Esophagus squamous epithelium (tissue), 4 donors: ENCODE measurements at regions not wholly inside any gene's neighbourhood (a gene's known extent, or its start where the extent isn't known, plus 50 kb on each side); places are given as distances from the start of the nearest gene placed in this dataset.

Experiments used
- CTCF ChIP-seq, 6 experiments: fragments of 450-650 bp in 4 of 6; fragments of 200-600 bp in 2 of 6; sonication (generic) in 2 of 6; IDR thresholded peaks; one replicate each; pipeline ENCODE4 v1.5.1; 2016 to 2019; ENCODE audit warnings: antibody characterized with exemption in 6 of 6, mild to moderate bottlenecking in 4 of 6, moderate library complexity in 4 of 6
- POLR2A ChIP-seq, 4 donors: fragments of 450-650 bp; IDR thresholded peaks; one replicate each; pipeline ENCODE4 v1.6.1; 2017; ENCODE audit warnings: antibody characterized with exemption in 4 of 4, mild to moderate bottlenecking in 4 of 4, moderate library complexity in 3 of 4

- no peak for TF ChIP-seq CTCF (IDR thresholded peaks at IDR 0.05)
- TF ChIP-seq POLR2A (IDR thresholded peaks at IDR 0.05) = no peak
These were observed 66.0 kb upstream of the NRIP1 start for GRCh38 chr21:15130751-15131150.
